Smooth muscle cell (in vitro differentiated cells): ENCODE measurements at regions not wholly inside any gene's neighbourhood (a gene's known extent, or its start where the extent isn't known, plus 50 kb on each side); places are given as distances from the start of the nearest gene placed in this dataset.

ENCODE experiments used
- DNase-seq: peaks from one replicate; lab custom pipeline; 2025; ENCODE audit not compliant: unreplicated experiment; lab: John Stamatoyannopoulos, UW
- H2AFZ ChIP-seq: fragments of 200-600 bp; sonication (generic); 2 replicates; pipeline ENCODE4 v1.6.0; 2016; ENCODE audit warnings: antibody characterized with exemption, low read depth, mild to moderate bottlenecking
- H3F3A ChIP-seq: fragments of 200-600 bp; sonication (generic); 2 replicates; pipeline ENCODE4 v1.6.0; 2017; ENCODE audit warnings: antibody characterized with exemption, low read depth
- H3K27ac ChIP-seq: fragments of 200-600 bp; sonication (generic); 2 replicates; pipeline ENCODE4 v1.5.1; 2016; ENCODE audit warnings: low read depth, mild to moderate bottlenecking
- H3K27me3 ChIP-seq: fragments of 200-600 bp; sonication (generic); 2 replicates; pipeline ENCODE4 v1.6.1; 2016; ENCODE audit warnings: low read depth, mild to moderate bottlenecking
- H3K36me3 ChIP-seq: fragments of 200-600 bp; sonication (generic); 2 replicates; pipeline ENCODE4 v1.5.1; 2016; ENCODE audit warnings: low read depth
- H3K4me1 ChIP-seq: fragments of 200-600 bp; sonication (generic); 2 replicates; pipeline ENCODE4 v1.5.1; 2016; ENCODE audit warnings: low read depth
- H3K4me2 ChIP-seq: fragments of 200-600 bp; sonication (generic); 2 replicates; pipeline ENCODE4 v1.6.0; 2016; ENCODE audit warnings: mild to moderate bottlenecking
- H3K4me3 ChIP-seq: fragments of 200-600 bp; sonication (generic); 2 replicates; pipeline ENCODE4 v1.5.1; 2016; ENCODE audit warnings: mild to moderate bottlenecking
- H3K79me2 ChIP-seq: fragments of 200-600 bp; sonication (generic); 2 replicates; pipeline ENCODE4 v1.6.0; 2016; ENCODE audit warnings: low read depth, mild to moderate bottlenecking
- H3K9ac ChIP-seq: fragments of 200-600 bp; sonication (generic); 2 replicates; pipeline ENCODE4 v1.6.0; 2016; ENCODE audit warnings: low read depth
- H3K9me3 ChIP-seq: fragments of 200-600 bp; sonication (generic); replicated peaks from 2 replicates; pipeline ENCODE4 v1.5.1; 2016; ENCODE audit warnings: low read depth
- H4K20me1 ChIP-seq: fragments of 200-600 bp; sonication (generic); 2 replicates; pipeline ENCODE4 v1.6.0; 2016; ENCODE audit warnings: low read depth
- WGBS: methylation state at CpG from one replicate; pipeline ENCODE4 v1.1.7; 2016; ENCODE audit warnings: low lambda C conversion rate; 5-methylcytosine and 5-hydroxymethylcytosine counted together
- TF ChIP-seq, protein P1 (sequence below): fragments of 200-600 bp; sonication (generic); IDR thresholded peaks from 2 replicates; pipeline ENCODE4 v1.5.1; 2017; ENCODE audit warnings: borderline replicate concordance, mild to moderate bottlenecking, antibody characterized with exemption; ENCODE audit not compliant: insufficient read depth, poor library complexity, severe bottlenecking

DNA sequence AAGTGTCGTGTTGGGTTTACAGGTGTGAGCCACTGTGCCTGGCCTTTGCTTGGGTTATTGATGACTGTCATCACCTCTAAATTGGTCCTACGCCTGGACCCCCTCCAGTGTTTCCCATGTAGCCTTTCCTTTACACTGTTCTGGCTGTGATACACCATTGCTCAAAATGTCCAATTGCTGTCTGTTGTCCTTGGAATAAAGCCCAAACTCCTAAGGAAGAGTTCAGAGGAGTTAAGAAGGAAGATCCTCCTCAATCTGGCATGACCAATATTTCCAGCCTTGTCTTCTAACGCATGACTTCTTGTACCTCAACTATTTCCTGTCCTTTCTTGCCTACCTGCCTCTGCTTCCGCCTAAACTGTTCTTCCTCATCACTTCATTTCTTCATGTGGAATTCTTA, 113.1 kb downstream of the POLR2M start:
- no peak for DNase-seq
- 90% methylated on average over 4 of the region's 4 CpGs for WGBS
- H3K36me3 ChIP-seq = no peaks in the 10 kb centered on the region
- no peak overlapping the region for H3K4me3 ChIP-seq
- H2AFZ ChIP-seq = no peak overlapping the region
- no peaks in the 10 kb centered on the region for H3K27me3 ChIP-seq
- TF ChIP-seq, protein P1, sequence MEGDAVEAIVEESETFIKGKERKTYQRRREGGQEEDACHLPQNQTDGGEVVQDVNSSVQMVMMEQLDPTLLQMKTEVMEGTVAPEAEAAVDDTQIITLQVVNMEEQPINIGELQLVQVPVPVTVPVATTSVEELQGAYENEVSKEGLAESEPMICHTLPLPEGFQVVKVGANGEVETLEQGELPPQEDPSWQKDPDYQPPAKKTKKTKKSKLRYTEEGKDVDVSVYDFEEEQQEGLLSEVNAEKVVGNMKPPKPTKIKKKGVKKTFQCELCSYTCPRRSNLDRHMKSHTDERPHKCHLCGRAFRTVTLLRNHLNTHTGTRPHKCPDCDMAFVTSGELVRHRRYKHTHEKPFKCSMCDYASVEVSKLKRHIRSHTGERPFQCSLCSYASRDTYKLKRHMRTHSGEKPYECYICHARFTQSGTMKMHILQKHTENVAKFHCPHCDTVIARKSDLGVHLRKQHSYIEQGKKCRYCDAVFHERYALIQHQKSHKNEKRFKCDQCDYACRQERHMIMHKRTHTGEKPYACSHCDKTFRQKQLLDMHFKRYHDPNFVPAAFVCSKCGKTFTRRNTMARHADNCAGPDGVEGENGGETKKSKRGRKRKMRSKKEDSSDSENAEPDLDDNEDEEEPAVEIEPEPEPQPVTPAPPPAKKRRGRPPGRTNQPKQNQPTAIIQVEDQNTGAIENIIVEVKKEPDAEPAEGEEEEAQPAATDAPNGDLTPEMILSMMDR = no peak
- no peak overlapping the region for H3K9ac ChIP-seq
- no peaks in the 10 kb centered on the region for H4K20me1 ChIP-seq
- H3K4me2 ChIP-seq = no peak overlapping the region
- H3K79me2 ChIP-seq = no peaks in the 10 kb centered on the region
- H3F3A ChIP-seq = no peaks in the 10 kb centered on the region
- H3K4me1 ChIP-seq = no peaks in the 10 kb centered on the region
- no peak overlapping the region for H3K27ac ChIP-seq
- H3K9me3 ChIP-seq = no peaks in the 10 kb centered on the region

DNA sequence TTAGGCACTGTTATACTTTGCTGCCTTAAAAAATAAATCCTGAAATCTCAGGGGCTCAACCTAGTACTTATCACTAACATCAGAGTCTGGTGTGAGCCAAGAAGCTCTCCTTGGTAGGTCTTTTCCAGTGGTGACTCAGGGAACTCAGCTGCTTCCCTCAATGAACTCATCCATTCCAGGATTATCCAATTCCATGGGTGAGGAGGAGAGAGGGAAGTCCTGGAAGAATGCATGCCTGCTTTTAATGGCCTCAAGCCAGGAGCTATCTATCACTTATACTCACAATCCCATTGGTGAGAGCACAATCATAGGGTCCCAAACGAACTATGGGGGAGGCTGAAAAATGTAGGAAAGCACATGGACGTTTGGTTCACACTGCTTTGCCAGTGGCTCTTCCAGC, 113.6 kb downstream of the POLR2M start:
- Histone ChIP-seq H3K4me1 (no peaks in the 10 kb centered on the region), H2AFZ (no peak overlapping the region), H3K27me3 (no peaks in the 10 kb centered on the region), H3F3A (no peaks in the 10 kb centered on the region), H4K20me1 (no peaks in the 10 kb centered on the region), H3K9ac (no peak overlapping the region), H3K4me2 (no peak overlapping the region), H3K4me3 (no peak overlapping the region), H3K79me2 (no peaks in the 10 kb centered on the region), H3K9me3 (no peaks in the 10 kb centered on the region), H3K27ac (no peak overlapping the region), H3K36me3 (no peaks in the 10 kb centered on the region)
- no peak for DNase-seq
- whole genome bisulfite sequencing = 59% methylated on average over 2 of the region's 2 CpGs
- TF ChIP-seq, protein P1 = no peak

DNA sequence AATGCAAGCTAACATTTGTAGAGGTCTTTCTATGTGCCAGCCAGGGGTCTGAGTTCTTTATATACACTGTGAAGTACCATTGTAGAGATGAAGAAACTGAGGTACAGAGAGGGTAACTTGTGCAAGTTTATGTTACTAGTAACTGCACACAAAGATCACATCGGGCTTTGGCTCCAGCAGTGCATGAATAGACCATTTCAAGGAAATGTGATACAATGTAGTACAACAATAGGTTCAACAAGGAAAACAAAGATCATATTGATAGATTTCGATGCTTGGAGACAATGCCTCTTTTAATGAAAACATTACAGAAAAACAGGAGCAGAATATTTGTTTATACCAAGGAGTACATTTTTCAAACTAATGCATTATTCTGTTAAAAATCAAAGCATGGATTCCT, 115.3 kb downstream of the POLR2M start:
- TF ChIP-seq, protein P1 = no peak
- 90% methylated on average over 2 of the region's 2 CpGs for WGBS

DNA sequence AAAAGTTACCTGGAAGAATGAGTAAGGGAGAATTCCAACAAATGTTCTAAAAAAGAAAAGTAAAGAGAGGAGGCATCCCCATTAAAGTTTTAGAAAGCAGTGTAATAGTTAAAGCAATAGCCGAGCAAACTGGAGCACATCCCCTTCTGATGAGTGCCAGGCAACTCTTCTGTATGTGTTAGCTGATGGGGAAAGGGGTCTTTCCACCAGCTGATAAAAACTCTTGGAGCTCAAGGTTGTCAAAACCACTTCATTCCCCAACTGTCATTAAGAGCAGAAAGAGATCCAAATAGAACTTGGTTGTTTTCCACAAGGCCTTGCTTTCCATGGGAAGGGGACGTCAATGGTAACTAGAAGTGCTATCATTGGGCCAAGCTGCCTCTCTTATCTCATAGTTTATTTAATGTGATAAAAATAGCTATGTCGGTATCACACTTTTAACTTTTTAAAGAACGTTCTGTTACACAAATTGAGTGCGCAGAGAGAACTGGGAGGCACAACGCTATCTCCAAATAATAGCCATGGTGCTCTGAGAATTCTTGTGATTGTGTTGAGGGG, 116.9 kb downstream of the POLR2M start:
- H3K9me3 ChIP-seq = no peaks in the 10 kb centered on the region
- no peaks in the 10 kb centered on the region for H4K20me1 ChIP-seq
- no peaks in the 10 kb centered on the region for H3K36me3 ChIP-seq
- H3K27ac ChIP-seq = no peak overlapping the region
- no peak for DNase-seq
- no peaks in the 10 kb centered on the region for H3F3A ChIP-seq
- H2AFZ ChIP-seq = no peak overlapping the region
- 83% methylated on average over 6 of the region's 6 CpGs for WGBS
- H3K27me3 ChIP-seq = no peaks in the 10 kb centered on the region
- H3K4me2 ChIP-seq = no peak overlapping the region
- H3K79me2 ChIP-seq = no peaks in the 10 kb centered on the region
- H3K9ac ChIP-seq = no peak overlapping the region
- no peak overlapping the region for H3K4me3 ChIP-seq
- TF ChIP-seq, protein P1 = no peak
- H3K4me1 ChIP-seq = no peaks in the 10 kb centered on the region

More for the DNA sequence above, 115.3 kb downstream of the POLR2M start:
- H3K9ac ChIP-seq = no peak overlapping the region
- no peaks in the 10 kb centered on the region for H3K9me3 ChIP-seq
- H3K4me3 ChIP-seq = no peak overlapping the region
- H3F3A ChIP-seq = no peaks in the 10 kb centered on the region
- no peak for DNase-seq
- H4K20me1 ChIP-seq = no peaks in the 10 kb centered on the region
- no peaks in the 10 kb centered on the region for H3K36me3 ChIP-seq
- H3K27ac ChIP-seq = no peak overlapping the region
- no peaks in the 10 kb centered on the region for H3K79me2 ChIP-seq
- no peak overlapping the region for H2AFZ ChIP-seq
- H3K4me2 ChIP-seq = no peak overlapping the region
- no peaks in the 10 kb centered on the region for H3K27me3 ChIP-seq
- no peaks in the 10 kb centered on the region for H3K4me1 ChIP-seq
